MM.1S (cell line): ENCODE measurements at regions not wholly inside any gene's neighbourhood (a gene's known extent, or its start where the extent isn't known, plus 50 kb on each side); places are given as distances from the start of the nearest gene placed in this dataset.

Source experiments
- EZH2 ChIP-seq: fragments of 300-600 bp; sonication (generic); optimal IDR thresholded peaks from 2 replicates; pipeline ENCODE3; 2017; ENCODE audit warnings: low read depth, mild to moderate bottlenecking, antibody characterized with exemption, low read length, mixed read lengths
- TF ChIP-seq, protein P1 (sequence below): fragments of 300-600 bp; sonication (generic); IDR thresholded peaks from 2 replicates; pipeline ENCODE4 v1.5.1; 2016; ENCODE audit warnings: antibody characterized with exemption, low read length, mixed read lengths

GRCh38 chr14:49999146-49999761, 106.4 kb downstream of the ARF6 start:
- TF ChIP-seq, protein P1, sequence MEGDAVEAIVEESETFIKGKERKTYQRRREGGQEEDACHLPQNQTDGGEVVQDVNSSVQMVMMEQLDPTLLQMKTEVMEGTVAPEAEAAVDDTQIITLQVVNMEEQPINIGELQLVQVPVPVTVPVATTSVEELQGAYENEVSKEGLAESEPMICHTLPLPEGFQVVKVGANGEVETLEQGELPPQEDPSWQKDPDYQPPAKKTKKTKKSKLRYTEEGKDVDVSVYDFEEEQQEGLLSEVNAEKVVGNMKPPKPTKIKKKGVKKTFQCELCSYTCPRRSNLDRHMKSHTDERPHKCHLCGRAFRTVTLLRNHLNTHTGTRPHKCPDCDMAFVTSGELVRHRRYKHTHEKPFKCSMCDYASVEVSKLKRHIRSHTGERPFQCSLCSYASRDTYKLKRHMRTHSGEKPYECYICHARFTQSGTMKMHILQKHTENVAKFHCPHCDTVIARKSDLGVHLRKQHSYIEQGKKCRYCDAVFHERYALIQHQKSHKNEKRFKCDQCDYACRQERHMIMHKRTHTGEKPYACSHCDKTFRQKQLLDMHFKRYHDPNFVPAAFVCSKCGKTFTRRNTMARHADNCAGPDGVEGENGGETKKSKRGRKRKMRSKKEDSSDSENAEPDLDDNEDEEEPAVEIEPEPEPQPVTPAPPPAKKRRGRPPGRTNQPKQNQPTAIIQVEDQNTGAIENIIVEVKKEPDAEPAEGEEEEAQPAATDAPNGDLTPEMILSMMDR = no peak
- TF ChIP-seq EZH2 = no peak
